ENCODE measurements at regions not wholly inside any gene's neighbourhood (a gene's known extent, or its start where the extent isn't known, plus 50 kb on each side); places are given as distances from the start of the nearest gene placed in this dataset.

- no peak for DNase-seq (ENCODE audit: low spot score)
- H3K4me3 ChIP-seq: no peak overlapping the region
- 82% methylated on average over 5 of the region's 5 CpGs for whole genome bisulfite sequencing (ENCODE audit: low lambda C conversion rate, missing lambda C conversion rate)
- H3K79me2 ChIP-seq: no peaks in the 10 kb centered on the region
- H4K20me1 ChIP-seq (ENCODE audit: insufficient read depth, poor library complexity, severe bottlenecking): no peaks in the 10 kb centered on the region
- no peaks in the 10 kb centered on the region for H3K36me3 ChIP-seq (replicated peaks; ENCODE audit: insufficient read depth, low read depth)
- no peaks in the 10 kb centered on the region for H3K4me1 ChIP-seq (ENCODE audit: insufficient read depth)
- H3K9me2 ChIP-seq (replicated peaks; ENCODE audit: insufficient read depth): no peaks in the 10 kb centered on the region
- H3K9me3 ChIP-seq (ENCODE audit: low read depth): no peaks in the 10 kb centered on the region
- TF ChIP-seq EZH2phosphoT487 (IDR thresholded peaks at IDR 0.05; ENCODE audit: low read depth, severe bottlenecking, unreplicated experiment) (no peak), CTCF (IDR thresholded peaks at IDR 0.05; ENCODE audit: poor library complexity) (no peak), EZH2 (IDR thresholded peaks at IDR 0.05; ENCODE audit: borderline replicate concordance) (no peak)
- no peak overlapping the region for H2AFZ ChIP-seq
- no peak overlapping the region for H3K27ac ChIP-seq
- H3K27me3 ChIP-seq: no peaks in the 10 kb centered on the region
- no peak overlapping the region for H3K4me2 ChIP-seq
Observed at GRCh38 chr13:61852116-61852619, 436.5 kb upstream of the PCDH20 start.

GRCh38 chr13:61850794-61851193, 435.1 kb upstream of the PCDH20 start:
- H3K36me3 ChIP-seq (replicated peaks; ENCODE audit: insufficient read depth, low read depth): no peaks in the 10 kb centered on the region
- TF ChIP-seq EZH2 (IDR thresholded peaks at IDR 0.05; ENCODE audit: borderline replicate concordance) (no peak), EZH2phosphoT487 (IDR thresholded peaks at IDR 0.05; ENCODE audit: low read depth, severe bottlenecking, unreplicated experiment) (no peak), CTCF (IDR thresholded peaks at IDR 0.05; ENCODE audit: poor library complexity) (no peak)
- no peaks in the 10 kb centered on the region for H3K27me3 ChIP-seq
- H3K4me2 ChIP-seq: no peak overlapping the region
- no peak overlapping the region for H2AFZ ChIP-seq
- H4K20me1 ChIP-seq (ENCODE audit: insufficient read depth, poor library complexity, severe bottlenecking): no peaks in the 10 kb centered on the region
- no peaks in the 10 kb centered on the region for H3K79me2 ChIP-seq
- H3K4me1 ChIP-seq (ENCODE audit: insufficient read depth): no peaks in the 10 kb centered on the region
- no peak overlapping the region for H3K4me3 ChIP-seq
- DNase-seq (ENCODE audit: low spot score): no peak
- H3K9me2 ChIP-seq (replicated peaks; ENCODE audit: insufficient read depth): no peaks in the 10 kb centered on the region
- H3K9me3 ChIP-seq (ENCODE audit: low read depth): no peaks in the 10 kb centered on the region
- 81% methylated on average over 3 of the region's 3 CpGs for WGBS (ENCODE audit: low lambda C conversion rate, missing lambda C conversion rate)
- H3K27ac ChIP-seq: no peak overlapping the region

GRCh38 chr13:61838568-61838967, 422.9 kb upstream of the PCDH20 start:
- TF ChIP-seq CTCF (IDR thresholded peaks at IDR 0.05; ENCODE audit: poor library complexity) (no peak), EZH2 (IDR thresholded peaks at IDR 0.05; ENCODE audit: borderline replicate concordance) (no peak), EZH2phosphoT487 (IDR thresholded peaks at IDR 0.05; ENCODE audit: low read depth, severe bottlenecking, unreplicated experiment) (no peak)

GRCh38 chr13:61833228-61833627, 417.6 kb upstream of the PCDH20 start:
- Histone ChIP-seq H3K9me2 (replicated peaks; ENCODE audit: insufficient read depth) (no peaks in the 10 kb centered on the region), H3K27ac (no peak overlapping the region), H3K27me3 (no peaks in the 10 kb centered on the region), H4K20me1 (ENCODE audit: insufficient read depth, poor library complexity, severe bottlenecking) (no peaks in the 10 kb centered on the region), H3K4me1 (ENCODE audit: insufficient read depth) (no peaks in the 10 kb centered on the region), H2AFZ (no peak overlapping the region), H3K36me3 (replicated peaks; ENCODE audit: insufficient read depth, low read depth) (no peaks in the 10 kb centered on the region), H3K79me2 (no peaks in the 10 kb centered on the region), H3K9me3 (ENCODE audit: low read depth) (no peaks in the 10 kb centered on the region), H3K4me2 (no peak overlapping the region), H3K4me3 (no peak overlapping the region)
- no peak for DNase-seq (ENCODE audit: low spot score)
- 86% methylated on average over 3 of the region's 3 CpGs for WGBS (ENCODE audit: low lambda C conversion rate, missing lambda C conversion rate)
- TF ChIP-seq EZH2 (IDR thresholded peaks at IDR 0.05; ENCODE audit: borderline replicate concordance) (no peak), EZH2phosphoT487 (IDR thresholded peaks at IDR 0.05; ENCODE audit: low read depth, severe bottlenecking, unreplicated experiment) (no peak), CTCF (IDR thresholded peaks at IDR 0.05; ENCODE audit: poor library complexity) (no peak)

More at GRCh38 chr13:61838568-61838967, 422.9 kb upstream of the PCDH20 start:
- Histone ChIP-seq H3K4me3 (no peak overlapping the region), H3K36me3 (replicated peaks; ENCODE audit: insufficient read depth, low read depth) (no peaks in the 10 kb centered on the region), H3K4me1 (ENCODE audit: insufficient read depth) (no peaks in the 10 kb centered on the region), H3K27ac (no peak overlapping the region), H3K4me2 (no peak overlapping the region), H3K79me2 (no peaks in the 10 kb centered on the region), H4K20me1 (ENCODE audit: insufficient read depth, poor library complexity, severe bottlenecking) (no peaks in the 10 kb centered on the region), H3K27me3 (no peaks in the 10 kb centered on the region), H3K9me3 (ENCODE audit: low read depth) (no peaks in the 10 kb centered on the region), H2AFZ (no peak overlapping the region), H3K9me2 (replicated peaks; ENCODE audit: insufficient read depth) (no peaks in the 10 kb centered on the region)
- DNase-seq (ENCODE audit: low spot score): no peak
- WGBS (ENCODE audit: low lambda C conversion rate, missing lambda C conversion rate): 82% methylated on average over 2 of the region's 2 CpGs

Data from hepatocyte (in vitro differentiated cells).